SK-N-SH (cell line): ENCODE measurements at regions not wholly inside any gene's neighbourhood (a gene's known extent, or its start where the extent isn't known, plus 50 kb on each side); places are given as distances from the start of the nearest gene placed in this dataset.

Experiments used
- CTCF ChIA-PET: fragments of 300-600, 350-600 bp; formaldehyde crosslinking; extraction: SDS; loops from one replicate; lab custom pipeline; 2021; lab: Yijun Ruan, JAX
- POLR2A ChIA-PET: fragments of 350-600 bp; sonication (Branson Sonifier 250); formaldehyde crosslinking; extraction: SDS; loops from one replicate; lab custom pipeline; 2020; ENCODE audit warnings: antibody characterized with exemption, inconsistent platforms; lab: Yijun Ruan, JAX
- DNase-seq: peaks from one replicate; pipeline ENCODE4 v3.0.0; 2012
- H2AFZ ChIP-seq: fragments of 200-600 bp; sonication (generic); 2 replicates; pipeline ENCODE4 v1.8.1; 2016; ENCODE audit warnings: antibody characterized with exemption, mild to moderate bottlenecking, low read depth
- H3F3A ChIP-seq: fragments of 200-600 bp; sonication (generic); replicated peaks from 2 replicates; pipeline ENCODE3; 2016; ENCODE audit warnings: antibody characterized with exemption, mild to moderate bottlenecking; ENCODE audit not compliant: insufficient read depth
- H3K27ac ChIP-seq, 2 experiments: fragments of 200-500 bp in 1 of 2; fragments of 200-600 bp in 1 of 2; sonication (Bioruptor generic) in 1 of 2; sonication (generic), shearing (Covaris generic) in 1 of 2; 2 replicates each; pipeline versions ENCODE4 v1.5.1 to v1.6.1; 2014 to 2016; ENCODE audit warnings: low read depth in 2 of 2, inconsistent platforms in 1 of 2, low read length in 1 of 2, mild to moderate bottlenecking in 1 of 2, mixed read lengths in 1 of 2
- H3K27me3 ChIP-seq: fragments of 200-600 bp; sonication (generic), shearing (Covaris generic); 2 replicates; pipeline ENCODE4 v1.6.1; 2016; ENCODE audit warnings: mixed run types; ENCODE audit not compliant: insufficient read depth
- H3K36me3 ChIP-seq, 2 experiments: fragments of 200-500 bp in 1 of 2; fragments of 200-600 bp in 1 of 2; sonication (Bioruptor generic) in 1 of 2; sonication (generic) in 1 of 2; replicated peaks in 1 of 2; 2 replicates each; pipeline versions ENCODE3 to v1.5.1; 2014 to 2016; ENCODE audit warnings: low read length in 1 of 2, mild to moderate bottlenecking in 1 of 2; ENCODE audit not compliant: insufficient read depth in 2 of 2, control insufficient read depth in 1 of 2
- H3K4me1 ChIP-seq, 2 experiments: fragments of 200-500 bp in 1 of 2; fragments of 200-600 bp in 1 of 2; sonication (Bioruptor generic) in 1 of 2; sonication (generic), shearing (Covaris generic) in 1 of 2; 2 replicates each; pipeline versions ENCODE4 v1.5.1 to v1.6.1; 2014 to 2016; ENCODE audit warnings: low read depth in 1 of 2, low read length in 1 of 2, mixed run types in 1 of 2; ENCODE audit not compliant: insufficient read depth in 2 of 2, control insufficient read depth in 1 of 2
- H3K4me2 ChIP-seq: fragments of 200-600 bp; sonication (generic), shearing (Covaris generic); 2 replicates; pipeline ENCODE4 v1.6.1; 2017; ENCODE audit warnings: mixed run types
- H3K4me3 ChIP-seq, 2 experiments: fragments of 200-500 bp in 1 of 2; fragments of 200-600 bp in 1 of 2; sonication (Bioruptor generic) in 1 of 2; sonication (generic), shearing (Covaris generic) in 1 of 2; 2 replicates each; pipeline versions ENCODE4 v1.5.1 to v1.8.1; 2014 to 2016; ENCODE audit warnings: low read depth in 2 of 2, inconsistent platforms in 1 of 2, low read length in 1 of 2, mild to moderate bottlenecking in 1 of 2, mixed read lengths in 1 of 2, moderate library complexity in 1 of 2
- H3K79me2 ChIP-seq: fragments of 200-600 bp; sonication (generic); 2 replicates; pipeline ENCODE4 v1.8.1; 2017; ENCODE audit warnings: mild to moderate bottlenecking; ENCODE audit not compliant: insufficient read depth
- H3K9ac ChIP-seq: fragments of 200-600 bp; sonication (generic); 2 replicates; pipeline ENCODE4 v1.6.1; 2017; ENCODE audit warnings: mixed run types
- H3K9me2 ChIP-seq: fragments of 200-600 bp; sonication (generic); 2 replicates; pipeline ENCODE4 v1.6.1; 2017; ENCODE audit warnings: mixed run types
- H3K9me3 ChIP-seq: fragments of 200-600 bp; sonication (generic); 2 replicates; pipeline ENCODE4 v1.6.1; 2017; ENCODE audit warnings: mixed run types, mild to moderate bottlenecking, moderate library complexity
- H4K20me1 ChIP-seq: fragments of 200-600 bp; sonication (generic); 2 replicates; pipeline ENCODE4 v1.6.1; 2017; ENCODE audit warnings: mild to moderate bottlenecking, mixed run types; ENCODE audit not compliant: insufficient read depth
- EZH2phosphoT487 ChIP-seq: fragments of 200-600 bp; sonication (generic); IDR thresholded peaks from 2 replicates; pipeline ENCODE4 v1.6.1; 2017; ENCODE audit warnings: low read depth, mixed run types, mild to moderate bottlenecking, antibody characterized with exemption, moderate library complexity, borderline replicate concordance
- GABPA ChIP-seq: IDR thresholded peaks from 2 replicates; pipeline ENCODE4 v1.4.0; 2012; ENCODE audit warnings: low read depth, mild to moderate bottlenecking
- JUND ChIP-seq: IDR thresholded peaks from 2 replicates; pipeline ENCODE4 v1.4.0; 2012
- MAX ChIP-seq: IDR thresholded peaks from 2 replicates; pipeline ENCODE4 v1.4.0; 2012; ENCODE audit warnings: low read depth
- NFIC ChIP-seq: IDR thresholded peaks from 2 replicates; pipeline ENCODE4 v1.4.0; 2012; ENCODE audit warnings: borderline replicate concordance
- NRF1 ChIP-seq: IDR thresholded peaks from 2 replicates; pipeline ENCODE4 v1.6.1; 2012; ENCODE audit warnings: low read depth, mild to moderate bottlenecking, low read length
- PBX3 ChIP-seq: IDR thresholded peaks from 2 replicates; pipeline ENCODE4; 2012
- POLR2AphosphoS5 ChIP-seq: IDR thresholded peaks from 2 replicates; pipeline ENCODE4 v1.6.1; 2012; ENCODE audit warnings: low read depth, low read length
- RAD21 ChIP-seq: IDR thresholded peaks from 2 replicates; pipeline ENCODE4 v1.6.1; 2012; ENCODE audit warnings: mild to moderate bottlenecking, low read length
- RFX5 ChIP-seq: IDR thresholded peaks from 2 replicates; pipeline ENCODE4 v1.6.1; 2012; ENCODE audit warnings: mild to moderate bottlenecking, improper control_type of control experiment, low read length
- RXRA ChIP-seq: IDR thresholded peaks from 2 replicates; pipeline ENCODE4 v1.4.0; 2012; ENCODE audit warnings: low read depth, mild to moderate bottlenecking, borderline replicate concordance
- SIN3A ChIP-seq: IDR thresholded peaks from 2 replicates; pipeline ENCODE4 v1.6.1; 2012; ENCODE audit warnings: low read depth, mild to moderate bottlenecking, low read length, moderate library complexity, borderline replicate concordance
- TAF1 ChIP-seq: IDR thresholded peaks from 2 replicates; pipeline ENCODE4 v1.6.1; 2012; ENCODE audit warnings: low read depth, mild to moderate bottlenecking, low read length, moderate library complexity, borderline replicate concordance
- WGBS: methylation state at CpG from one replicate; pipeline ENCODE4 v1.1.6; 2017; ENCODE audit warnings: low lambda C conversion rate; 5-methylcytosine and 5-hydroxymethylcytosine counted together
- TF ChIP-seq, protein P1 (sequence below): IDR thresholded peaks from 2 replicates; pipeline ENCODE4 v1.4.0; 2012; ENCODE audit warnings: low read depth, borderline replicate concordance
- TF ChIP-seq, protein P2 (sequence below): IDR thresholded peaks from 2 replicates; pipeline ENCODE4 v1.4.0; 2012; ENCODE audit warnings: low read depth, borderline replicate concordance
- TF ChIP-seq, protein P3 (sequence below): fragments of 200-600 bp; sonication (generic); IDR thresholded peaks from 2 replicates; pipeline ENCODE4 v1.6.1; 2017; ENCODE audit warnings: antibody characterized with exemption, mild to moderate bottlenecking, moderate library complexity

GRCh38 chr9:107733523-107733894 lies 243.9 kb upstream of the KLF4 start:
- 40% methylated on average over 5 of the region's 5 CpGs for WGBS
- Histone ChIP-seq H3K4me1 (peaks cover 0 to 19% of the 10 kb centered on the region in 2 experiments; a peak in 3 of 4 replicates), H3K79me2 (no peaks in the 10 kb centered on the region)

DNA sequence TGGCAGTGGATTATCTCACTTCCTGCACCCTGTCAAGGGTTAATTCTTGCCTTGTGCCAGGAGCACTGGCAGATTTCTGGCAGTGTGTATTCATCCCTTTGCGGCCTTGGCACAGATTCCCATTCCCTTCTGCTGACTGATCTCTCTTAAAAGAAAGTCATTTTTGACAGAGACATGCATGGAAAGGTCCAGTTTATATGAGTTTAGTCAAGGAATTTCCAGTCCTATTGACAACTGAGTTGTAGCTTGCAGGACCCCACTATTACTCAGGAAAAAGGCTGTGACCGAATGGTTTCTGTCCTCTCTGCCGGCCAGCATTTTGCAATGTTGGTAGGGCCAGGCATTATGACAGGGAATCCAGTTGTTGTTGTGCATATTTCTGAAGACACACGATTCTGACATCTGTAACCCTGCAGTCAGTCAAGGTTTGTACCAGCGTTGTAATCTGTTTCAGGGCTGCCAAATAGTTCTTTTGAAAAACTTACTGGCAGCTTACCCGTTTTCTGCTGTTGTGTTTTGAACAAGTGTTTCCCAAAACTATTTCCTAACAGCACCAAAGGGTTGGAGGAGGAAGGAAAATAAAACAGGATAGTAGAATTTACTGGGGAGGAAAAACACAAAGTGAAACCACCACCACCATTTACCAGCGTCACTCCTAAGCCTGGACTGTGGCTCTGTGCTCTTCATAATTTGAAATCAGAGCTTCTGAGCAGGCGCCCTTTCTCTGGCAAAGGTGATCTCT lies 243.4 kb upstream of the KLF4 start:
- Histone ChIP-seq H4K20me1 (no peaks in the 10 kb centered on the region), H3K4me1 (peaks cover 0 to 14% of the 10 kb centered on the region in 2 experiments; a peak in 3 of 4 replicates), H3K27ac (peak overlapping the region; percentile 62 to 74; a peak in 3 of 4 replicates), H3K9me3 (no peaks in the 10 kb centered on the region), H3K9ac (peak overlapping the region; percentile 32; the same call in 1 of the 2 replicates), H3K27me3 (no peaks in the 10 kb centered on the region), H3K9me2 (no peaks in the 10 kb centered on the region), H3K36me3 (no peaks in the 10 kb centered on the region), H3F3A (peaks cover 16% of the 10 kb centered on the region), H3K79me2 (no peaks in the 10 kb centered on the region), H3K4me2 (peak overlapping the region; percentile 88), H3K4me3 (peak overlapping the region; percentile 10 to 48; a peak in 3 of 4 replicates), H2AFZ (peak overlapping the region; percentile 83)
- POLR2A ChIA-PET: no interaction called here
- no peak for DNase-seq
- 13% methylated on average over 8 of the region's 8 CpGs for WGBS
- CTCF ChIA-PET: interaction anchor here (1.8 kb wide), 1 partner anchor 9 kb away, joined by 5 read pairs; no protein-coding TSS in a partner anchor
- TF ChIP-seq MAX (no peak), SIN3A (peak; percentile 50; the same call in 1 of the 2 replicates), POLR2AphosphoS5 (peak; percentile 27; the same call in 1 of the 2 replicates), RFX5 (no peak), GABPA (no peak), NRF1 (no peak), TAF1 (no peak), JUND (peak; percentile 70), NFIC (peak; percentile 99), RAD21 (no peak), RXRA (0 out of 2 replicates have a peak, but pooled peaks have one; percentile 31), PBX3 (peak; percentile 77)
- TF ChIP-seq, protein P1, sequence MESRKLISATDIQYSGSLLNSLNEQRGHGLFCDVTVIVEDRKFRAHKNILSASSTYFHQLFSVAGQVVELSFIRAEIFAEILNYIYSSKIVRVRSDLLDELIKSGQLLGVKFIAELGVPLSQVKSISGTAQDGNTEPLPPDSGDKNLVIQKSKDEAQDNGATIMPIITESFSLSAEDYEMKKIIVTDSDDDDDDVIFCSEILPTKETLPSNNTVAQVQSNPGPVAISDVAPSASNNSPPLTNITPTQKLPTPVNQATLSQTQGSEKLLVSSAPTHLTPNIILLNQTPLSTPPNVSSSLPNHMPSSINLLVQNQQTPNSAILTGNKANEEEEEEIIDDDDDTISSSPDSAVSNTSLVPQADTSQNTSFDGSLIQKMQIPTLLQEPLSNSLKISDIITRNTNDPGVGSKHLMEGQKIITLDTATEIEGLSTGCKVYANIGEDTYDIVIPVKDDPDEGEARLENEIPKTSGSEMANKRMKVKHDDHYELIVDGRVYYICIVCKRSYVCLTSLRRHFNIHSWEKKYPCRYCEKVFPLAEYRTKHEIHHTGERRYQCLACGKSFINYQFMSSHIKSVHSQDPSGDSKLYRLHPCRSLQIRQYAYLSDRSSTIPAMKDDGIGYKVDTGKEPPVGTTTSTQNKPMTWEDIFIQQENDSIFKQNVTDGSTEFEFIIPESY: 0 out of 2 replicates have a peak, but pooled peaks have one; percentile 21
- TF ChIP-seq, protein P2, sequence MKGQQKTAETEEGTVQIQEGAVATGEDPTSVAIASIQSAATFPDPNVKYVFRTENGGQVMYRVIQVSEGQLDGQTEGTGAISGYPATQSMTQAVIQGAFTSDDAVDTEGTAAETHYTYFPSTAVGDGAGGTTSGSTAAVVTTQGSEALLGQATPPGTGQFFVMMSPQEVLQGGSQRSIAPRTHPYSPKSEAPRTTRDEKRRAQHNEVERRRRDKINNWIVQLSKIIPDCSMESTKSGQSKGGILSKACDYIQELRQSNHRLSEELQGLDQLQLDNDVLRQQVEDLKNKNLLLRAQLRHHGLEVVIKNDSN: no peak
- TF ChIP-seq, protein P3, sequence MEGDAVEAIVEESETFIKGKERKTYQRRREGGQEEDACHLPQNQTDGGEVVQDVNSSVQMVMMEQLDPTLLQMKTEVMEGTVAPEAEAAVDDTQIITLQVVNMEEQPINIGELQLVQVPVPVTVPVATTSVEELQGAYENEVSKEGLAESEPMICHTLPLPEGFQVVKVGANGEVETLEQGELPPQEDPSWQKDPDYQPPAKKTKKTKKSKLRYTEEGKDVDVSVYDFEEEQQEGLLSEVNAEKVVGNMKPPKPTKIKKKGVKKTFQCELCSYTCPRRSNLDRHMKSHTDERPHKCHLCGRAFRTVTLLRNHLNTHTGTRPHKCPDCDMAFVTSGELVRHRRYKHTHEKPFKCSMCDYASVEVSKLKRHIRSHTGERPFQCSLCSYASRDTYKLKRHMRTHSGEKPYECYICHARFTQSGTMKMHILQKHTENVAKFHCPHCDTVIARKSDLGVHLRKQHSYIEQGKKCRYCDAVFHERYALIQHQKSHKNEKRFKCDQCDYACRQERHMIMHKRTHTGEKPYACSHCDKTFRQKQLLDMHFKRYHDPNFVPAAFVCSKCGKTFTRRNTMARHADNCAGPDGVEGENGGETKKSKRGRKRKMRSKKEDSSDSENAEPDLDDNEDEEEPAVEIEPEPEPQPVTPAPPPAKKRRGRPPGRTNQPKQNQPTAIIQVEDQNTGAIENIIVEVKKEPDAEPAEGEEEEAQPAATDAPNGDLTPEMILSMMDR: no peak

More at GRCh38 chr9:107733523-107733894, 243.9 kb upstream of the KLF4 start:
- CTCF ChIA-PET: interaction anchor here (1.3 kb wide), 1 partner anchor 84 kb away, joined by 3 read pairs; no protein-coding TSS in a partner anchor
- Histone ChIP-seq H3K27me3 (no peaks in the 10 kb centered on the region), H4K20me1 (no peaks in the 10 kb centered on the region), H2AFZ (peak overlapping the region; percentile 83), H3K36me3 (no peaks in the 10 kb centered on the region), H3K4me3 (peak overlapping the region; percentile 10 to 48; a peak in 3 of 4 replicates), H3K4me2 (peak overlapping the region; percentile 88), H3K9ac (peak overlapping the region; percentile 32; the same call in 1 of the 2 replicates), H3F3A (peaks cover 15% of the 10 kb centered on the region), H3K27ac (peak overlapping the region; percentile 62 to 74; a peak in 3 of 4 replicates), H3K9me2 (no peaks in the 10 kb centered on the region), H3K9me3 (no peaks in the 10 kb centered on the region)
- TF ChIP-seq, protein P1: no peak
- TF ChIP-seq EZH2phosphoT487: no peak
- no peak for DNase-seq
- POLR2A ChIA-PET: no interaction called here
